Trophoblast cell (in vitro differentiated cells and primary cell): ENCODE measurements at regions not wholly inside any gene's neighbourhood (a gene's known extent, or its start where the extent isn't known, plus 50 kb on each side); places are given as distances from the start of the nearest gene placed in this dataset.
A peak's percentile ranks its signal among the peaks of the same experiment; 100 is the strongest.

Experiments used
- DNase-seq, 2 donors: peaks; one replicate each; pipeline ENCODE4 v3.0.0-alpha.2; 2016
- H2AFZ ChIP-seq: 2 replicates; pipeline ENCODE4 v1.6.1; 2013; ENCODE audit warnings: low read length, moderate library complexity, mild to moderate bottlenecking; ENCODE audit not compliant: insufficient read depth, poor library complexity
- H2AK5ac ChIP-seq: 2 replicates; pipeline ENCODE4 v1.6.1; 2013; ENCODE audit warnings: mild to moderate bottlenecking, low read length
- H2BK120ac ChIP-seq: 2 replicates; pipeline ENCODE4 v1.6.1; 2013; ENCODE audit warnings: low read length, mild to moderate bottlenecking, moderate library complexity; ENCODE audit not compliant: insufficient read depth, poor library complexity
- H2BK12ac ChIP-seq: 2 replicates; pipeline ENCODE4 v1.6.1; 2013; ENCODE audit warnings: mild to moderate bottlenecking, low read length, moderate library complexity
- H2BK5ac ChIP-seq: 2 replicates; pipeline ENCODE4 v1.6.1; 2013; ENCODE audit warnings: low read length, low read depth, moderate library complexity, mild to moderate bottlenecking; ENCODE audit not compliant: poor library complexity
- H3K14ac ChIP-seq: 2 replicates; pipeline ENCODE4 v1.6.1; 2013; ENCODE audit warnings: mild to moderate bottlenecking, low read length
- H3K18ac ChIP-seq: 2 replicates; pipeline ENCODE4 v1.6.1; 2013; ENCODE audit warnings: mild to moderate bottlenecking, low read length
- H3K23ac ChIP-seq: 2 replicates; pipeline ENCODE4 v1.6.1; 2013; ENCODE audit warnings: low read length
- H3K27ac ChIP-seq: 2 replicates; pipeline ENCODE4 v1.5.1; 2013; ENCODE audit warnings: low read depth, mild to moderate bottlenecking, inconsistent platforms, low read length, moderate library complexity
- H3K27me3 ChIP-seq: 2 replicates; pipeline ENCODE4 v1.6.1; 2013; ENCODE audit warnings: inconsistent platforms, mild to moderate bottlenecking, low read length, moderate library complexity; ENCODE audit not compliant: insufficient read depth
- H3K36me3 ChIP-seq, 2 experiments: 1 replicate in 1 of 2; 2 replicates in 1 of 2; pipeline ENCODE4 v1.6.1; 2013; ENCODE audit warnings: low read length in 2 of 2, mild to moderate bottlenecking in 2 of 2, moderate library complexity in 1 of 2; ENCODE audit not compliant: insufficient read depth in 2 of 2, control insufficient read depth in 1 of 2
- H3K4ac ChIP-seq: 2 replicates; pipeline ENCODE4 v1.6.1; 2013; ENCODE audit warnings: low read depth, mild to moderate bottlenecking, low read length, moderate library complexity
- H3K4me1 ChIP-seq, 2 experiments: 1 replicate in 1 of 2; 2 replicates in 1 of 2; pipeline ENCODE4 v1.6.1; 2013; ENCODE audit warnings: low read length in 2 of 2, mild to moderate bottlenecking in 2 of 2, moderate library complexity in 1 of 2; ENCODE audit not compliant: insufficient read depth in 2 of 2, control insufficient read depth in 1 of 2
- H3K4me2 ChIP-seq: 2 replicates; pipeline ENCODE4 v1.6.1; 2013; ENCODE audit warnings: inconsistent platforms, mild to moderate bottlenecking, low read length, moderate library complexity
- H3K4me3 ChIP-seq: 2 replicates; pipeline ENCODE4 v1.5.1; 2013; ENCODE audit warnings: mild to moderate bottlenecking, low read depth, low read length, inconsistent platforms
- H3K79me1 ChIP-seq: one replicate; pipeline ENCODE4 v1.6.1; 2013; ENCODE audit warnings: low read length
- H3K79me2 ChIP-seq: 2 replicates; pipeline ENCODE4 v1.6.1; 2013; ENCODE audit warnings: low read length, mild to moderate bottlenecking; ENCODE audit not compliant: control insufficient read depth, insufficient read depth, poor library complexity
- H3K9ac ChIP-seq: 2 replicates; pipeline ENCODE4 v1.6.1; 2013; ENCODE audit warnings: mild to moderate bottlenecking, low read length
- H3K9me3 ChIP-seq: 2 replicates; pipeline ENCODE4 v1.6.1; 2013; ENCODE audit warnings: low read depth, mild to moderate bottlenecking, control low read depth, inconsistent platforms, low read length; ENCODE audit not compliant: insufficient read depth
- H4K12ac ChIP-seq: 2 replicates; pipeline ENCODE4 v1.6.1; 2013; ENCODE audit warnings: low read depth, mild to moderate bottlenecking, low read length, moderate library complexity
- H4K8ac ChIP-seq: 2 replicates; pipeline ENCODE4 v1.6.1; 2013; ENCODE audit warnings: low read depth, mild to moderate bottlenecking, low read length, moderate library complexity
- H4K91ac ChIP-seq: one replicate; pipeline ENCODE4 v1.6.1; 2013; ENCODE audit warnings: low read depth, mild to moderate bottlenecking, low read length, moderate library complexity
- WGBS: extraction: QIAGEN DNeasy Blood & Tissue Kit; methylation state at CpG from one replicate; pipeline ENCODE4 v1.1.7; 2013; ENCODE audit warnings: missing lambda C conversion rate; ENCODE audit not compliant: insufficient read length, insufficient coverage; ENCODE audit errors: extremely low coverage; 5-methylcytosine and 5-hydroxymethylcytosine counted together

GRCh38 chr2:147759536-147759935 is 85.3 kb upstream of the ACVR2A start:
- Histone ChIP-seq H3K9me3 (no peaks in the 10 kb centered on the region), H2BK12ac (peak overlapping the region; percentile 64), H3K79me1 (no peaks in the 10 kb centered on the region), H3K9ac (no peak overlapping the region), H3K4ac (no peak overlapping the region), H3K23ac (no peak overlapping the region), H3K14ac (no peak overlapping the region), H4K91ac (no peak overlapping the region), H3K27me3 (no peaks in the 10 kb centered on the region), H3K79me2 (no peaks in the 10 kb centered on the region), H2BK120ac (no peak overlapping the region), H3K18ac (no peak overlapping the region), H2AFZ (no peak overlapping the region), H2AK5ac (no peak overlapping the region), H3K4me1 (no peaks in the 10 kb centered on the region), H4K12ac (no peak overlapping the region), H3K27ac (no peak overlapping the region), H3K4me3 (no peak overlapping the region), H4K8ac (no peak overlapping the region), H3K36me3 (no peaks in the 10 kb centered on the region), H2BK5ac (no peak overlapping the region), H3K4me2 (no peak overlapping the region)
- WGBS, result no CpG with 5 or more reads among the region's 3 CpGs
- no peak for DNase-seq

GRCh38 chr2:147758821-147759220 is 86.0 kb upstream of the ACVR2A start:
- no peak overlapping the region for H3K4me2 ChIP-seq
- no peak overlapping the region for H3K27ac ChIP-seq
- WGBS, result no CpG with 5 or more reads among the region's 2 CpGs
- no peak overlapping the region for H4K12ac ChIP-seq
- no peaks in the 10 kb centered on the region for H3K79me1 ChIP-seq
- no peaks in the 10 kb centered on the region for H3K9me3 ChIP-seq
- no peak overlapping the region for H4K8ac ChIP-seq
- no peak overlapping the region for H2BK12ac ChIP-seq
- no peak overlapping the region for H3K9ac ChIP-seq
- no peak overlapping the region for H2AK5ac ChIP-seq
- H2BK120ac ChIP-seq, result no peak overlapping the region
- H3K4me3 ChIP-seq, result no peak overlapping the region
- H3K23ac ChIP-seq, result no peak overlapping the region
- no peaks in the 10 kb centered on the region for H3K4me1 ChIP-seq
- no peaks in the 10 kb centered on the region for H3K79me2 ChIP-seq
- H2BK5ac ChIP-seq, result no peak overlapping the region
- H4K91ac ChIP-seq, result no peak overlapping the region
- H2AFZ ChIP-seq, result no peak overlapping the region
- no peak for DNase-seq
- no peak overlapping the region for H3K4ac ChIP-seq
- no peak overlapping the region for H3K14ac ChIP-seq
- no peaks in the 10 kb centered on the region for H3K36me3 ChIP-seq
- no peak overlapping the region for H3K18ac ChIP-seq
- H3K27me3 ChIP-seq, result no peaks in the 10 kb centered on the region

- H3K14ac ChIP-seq, result no peak overlapping the region
- no peaks in the 10 kb centered on the region for H3K4me1 ChIP-seq
- no peak overlapping the region for H2BK120ac ChIP-seq
- no peak overlapping the region for H2BK5ac ChIP-seq
- no peak overlapping the region for H2BK12ac ChIP-seq
- no peaks in the 10 kb centered on the region for H3K9me3 ChIP-seq
- no peak overlapping the region for H3K18ac ChIP-seq
- no peak overlapping the region for H3K27ac ChIP-seq
- no peaks in the 10 kb centered on the region for H3K27me3 ChIP-seq
- H4K8ac ChIP-seq, result no peak overlapping the region
- no peak overlapping the region for H2AK5ac ChIP-seq
- H3K36me3 ChIP-seq, result no peaks in the 10 kb centered on the region
- H3K23ac ChIP-seq, result no peak overlapping the region
- no peak overlapping the region for H2AFZ ChIP-seq
- no peak overlapping the region for H3K4me2 ChIP-seq
- H4K12ac ChIP-seq, result no peak overlapping the region
- H3K79me2 ChIP-seq, result no peaks in the 10 kb centered on the region
- WGBS, result no CpG with 5 or more reads among the region's 2 CpGs
- H3K4me3 ChIP-seq, result no peak overlapping the region
- H4K91ac ChIP-seq, result no peak overlapping the region
- H3K4ac ChIP-seq, result no peak overlapping the region
- no peak overlapping the region for H3K9ac ChIP-seq
- DNase-seq, result no peak
- H3K79me1 ChIP-seq, result no peaks in the 10 kb centered on the region
Observed at GRCh38 chr2:147756069-147756468, 88.8 kb upstream of the ACVR2A start.

GRCh38 chr2:147740211-147740927 is 104.5 kb upstream of the ACVR2A start:
- H3K36me3 ChIP-seq, result no peaks in the 10 kb centered on the region
- no peaks in the 10 kb centered on the region for H3K9me3 ChIP-seq
- no peak overlapping the region for H2AFZ ChIP-seq
- H3K18ac ChIP-seq, result no peak overlapping the region
- no peak overlapping the region for H2BK5ac ChIP-seq
- H2BK120ac ChIP-seq, result no peak overlapping the region
- H3K23ac ChIP-seq, result no peak overlapping the region
- no peak for DNase-seq
- H3K4ac ChIP-seq, result no peak overlapping the region
- H3K79me1 ChIP-seq, result no peaks in the 10 kb centered on the region
- H3K4me3 ChIP-seq, result no peak overlapping the region
- H4K12ac ChIP-seq, result no peak overlapping the region
- no peak overlapping the region for H4K91ac ChIP-seq
- H2BK12ac ChIP-seq, result no peak overlapping the region
- H3K9ac ChIP-seq, result no peak overlapping the region
- no peak overlapping the region for H4K8ac ChIP-seq
- no peak overlapping the region for H3K27ac ChIP-seq
- H3K4me1 ChIP-seq, result no peaks in the 10 kb centered on the region
- H3K79me2 ChIP-seq, result no peaks in the 10 kb centered on the region
- no peak overlapping the region for H3K14ac ChIP-seq
- whole genome bisulfite sequencing, result no CpG with 5 or more reads among the region's 2 CpGs
- no peak overlapping the region for H3K4me2 ChIP-seq
- no peaks in the 10 kb centered on the region for H3K27me3 ChIP-seq
- no peak overlapping the region for H2AK5ac ChIP-seq
